AG09309 (cell line): ENCODE measurements at regions not wholly inside any gene's neighbourhood (a gene's known extent, or its start where the extent isn't known, plus 50 kb on each side); places are given as distances from the start of the nearest gene placed in this dataset.

ENCODE experiments used
- DNase-seq: peaks from one replicate; pipeline ENCODE4 v3.0.0-alpha.2; 2010; ENCODE audit warnings: low read depth
- H3K4me3 ChIP-seq: 2 replicates; pipeline ENCODE4 v1.5.1; 2011; ENCODE audit warnings: mild to moderate bottlenecking, low read depth, low read length, moderate library complexity; ENCODE audit not compliant: control insufficient read depth
- CTCF ChIP-seq: IDR thresholded peaks from 2 replicates; pipeline ENCODE4 v1.5.1; 2011; ENCODE audit warnings: mild to moderate bottlenecking, low read depth, low read length, inconsistent platforms; ENCODE audit not compliant: insufficient read depth, control insufficient read depth; ENCODE audit errors: missing control alignments

- no peak for DNase-seq
- TF ChIP-seq CTCF = no peak
- H3K4me3 ChIP-seq = no peak overlapping the region
These were observed 104.1 kb downstream of the RIPK4 start for GRCh38 chr21:41662761-41663160.

- DNase-seq = no peak
- no peak for TF ChIP-seq CTCF
- H3K4me3 ChIP-seq = no peak overlapping the region
These were observed 104.7 kb downstream of the RIPK4 start for GRCh38 chr21:41662161-41662560.

GRCh38 chr21:41660748-41661147, 106.1 kb downstream of the RIPK4 start:
- no peak for TF ChIP-seq CTCF
- no peak for DNase-seq

GRCh38 chr21:41659791-41660560, 106.9 kb downstream of the RIPK4 start:
- no peak overlapping the region for H3K4me3 ChIP-seq
- TF ChIP-seq CTCF = no peak
- DNase-seq = no peak

More at GRCh38 chr21:41660748-41661147, 106.1 kb downstream of the RIPK4 start:
- no peak overlapping the region for H3K4me3 ChIP-seq

GRCh38 chr21:41656946-41657525, 109.8 kb downstream of the RIPK4 start:
- DNase-seq = no peak
- TF ChIP-seq CTCF = no peak
- no peak overlapping the region for H3K4me3 ChIP-seq

- no peak for DNase-seq
- no peak for TF ChIP-seq CTCF
- H3K4me3 ChIP-seq = no peak overlapping the region
These were observed 111.6 kb downstream of the RIPK4 start for GRCh38 chr21:41655259-41655658.
